HepG2 (cell line): ENCODE measurements at regions not wholly inside any gene's neighbourhood (a gene's known extent, or its start where the extent isn't known, plus 50 kb on each side); places are given as distances from the start of the nearest gene placed in this dataset.

ENCODE experiments used
- ATAC-seq: fragments of 200-7000 bp; cut with Tn5 transposase; 3 replicates; pipeline ENCODE4 v1.9.1; 2020; ENCODE audit warnings: mild to moderate bottlenecking, moderate library complexity
- BruUV-seq: library from RNA; stranded (reverse); fragments of 400-500 nt; replicated peaks from 2 replicates; lab custom pipeline; 2021; lab: Mats Ljungman, UMichigan
- CTCF ChIA-PET: fragments of 300-600 bp; formaldehyde crosslinking; extraction: SDS; loops from one replicate; lab custom pipeline; 2021; ENCODE audit warnings: low total read pairs, inconsistent platforms, low intra/inter-chr PET ratio; lab: Yijun Ruan, JAX
- POLR2A ChIA-PET: fragments of 350-600 bp; sonication (Branson Sonifier 250); formaldehyde crosslinking; loops from one replicate; lab custom pipeline; 2020; ENCODE audit warnings: antibody characterized with exemption, inconsistent platforms; lab: Yijun Ruan, JAX
- DNase-seq: peaks from one replicate; pipeline ENCODE4 v3.0.0-alpha.2; 2015; ENCODE audit warnings: low spot score
- FAIRE-seq: peaks from 3 replicates; lab custom pipeline; 2011; peaks lifted over from hg19 to GRCh38; lab: Jason Lieb, UNC
- H2AFZ ChIP-seq: one replicate; pipeline ENCODE4 v1.6.1; 2011; ENCODE audit warnings: low read length, inconsistent platforms
- H3K27ac ChIP-seq: fragments of 300-600 bp; 3 replicates; pipeline ENCODE4 v1.8.0; 2011; ENCODE audit warnings: mixed run types, mild to moderate bottlenecking, mixed read lengths, low read length, inconsistent platforms; ENCODE audit not compliant: insufficient read depth; ENCODE audit errors: extremely low read length
- H3K27me3 ChIP-seq, 2 experiments: fragments of 200-600 bp in 1 of 2; 2 replicates in 1 of 2; 3 replicates in 1 of 2; pipeline versions ENCODE4 v1.6.0 to v1.8.0; 2011; ENCODE audit warnings: low read length in 2 of 2, mild to moderate bottlenecking in 2 of 2, moderate library complexity in 2 of 2, inconsistent platforms in 1 of 2; ENCODE audit not compliant: insufficient read depth in 2 of 2, control insufficient read depth in 1 of 2
- H3K36me3 ChIP-seq, 2 experiments: fragments of 200-600 bp in 1 of 2; replicated peaks in 1 of 2; 2 replicates in 1 of 2; 3 replicates in 1 of 2; pipeline versions ENCODE4 v1.5.1 to v1.8.0; 2011; ENCODE audit warnings: low read length in 2 of 2, inconsistent platforms in 1 of 2; ENCODE audit not compliant: insufficient read depth in 2 of 2, control insufficient read depth in 1 of 2
- H3K4me1 ChIP-seq: 2 replicates; pipeline ENCODE4 v1.5.1; 2012; ENCODE audit warnings: low read length, inconsistent platforms; ENCODE audit not compliant: insufficient read depth
- H3K4me2 ChIP-seq: 2 replicates; pipeline ENCODE4 v1.6.0; 2011; ENCODE audit warnings: low read depth, low read length, inconsistent platforms
- H3K4me3 ChIP-seq, 3 experiments: fragments of 200-600 bp in 1 of 3; sonication (generic), shearing (Covaris generic) in 1 of 3; replicated peaks in 1 of 3; 2 replicates each; pipeline ENCODE4 v1.5.1; 2011 to 2016; ENCODE audit warnings: low read length in 3 of 3, inconsistent platforms in 2 of 3, low read depth in 2 of 3, mild to moderate bottlenecking in 2 of 3, control low read depth in 1 of 3, mixed read lengths in 1 of 3; ENCODE audit not compliant: insufficient read depth in 1 of 3
- H3K79me2 ChIP-seq: one replicate; pipeline ENCODE4 v1.6.1; 2011; ENCODE audit warnings: low read length, inconsistent platforms; ENCODE audit not compliant: insufficient read depth
- H3K9ac ChIP-seq: 2 replicates; pipeline ENCODE4 v1.6.0; 2011; ENCODE audit warnings: mild to moderate bottlenecking, low read depth, low read length, inconsistent platforms; ENCODE audit not compliant: insufficient read depth
- H3K9me3 ChIP-seq: 2 replicates; pipeline ENCODE4 v1.5.1; 2012; ENCODE audit warnings: mild to moderate bottlenecking, low read length
- H4K20me1 ChIP-seq: 2 replicates; pipeline ENCODE4 v1.6.0; 2011; ENCODE audit warnings: inconsistent platforms, mild to moderate bottlenecking, low read length, moderate library complexity; ENCODE audit not compliant: insufficient read depth
- ARNT ChIP-seq: fragments of 450-650 bp; IDR thresholded peaks from 2 replicates; pipeline ENCODE4 v1.6.1; 2017
- BCL6 ChIP-seq: IDR thresholded peaks from 2 replicates; pipeline ENCODE4 v1.6.1; 2016; ENCODE audit warnings: missing genetic modification reagents, missing compliant biosample characterization
- HNF4A ChIP-seq: sonication (generic); formaldehyde crosslinking; IDR thresholded peaks from 2 replicates; pipeline ENCODE4 v1.4.0; 2020; ENCODE audit warnings: missing genetic modification reagents
- KLF9 ChIP-seq: IDR thresholded peaks from 2 replicates; pipeline ENCODE4 v1.6.1; 2016; ENCODE audit warnings: low read depth
- RFXAP ChIP-seq: sonication (generic); formaldehyde crosslinking; IDR thresholded peaks from 2 replicates; pipeline ENCODE4 v1.4.0; 2020; ENCODE audit warnings: missing genetic modification reagents, borderline replicate concordance
- SIN3B ChIP-seq: fragments of 150-350 bp; IDR thresholded peaks from 2 replicates; pipeline ENCODE4 v1.6.1; 2014; ENCODE audit warnings: low read length
- SOX13 ChIP-seq, 3 experiments: fragments of 450-650 bp in 1 of 3; sonication (generic) in 1 of 3; formaldehyde crosslinking in 1 of 3; IDR thresholded peaks in 2 of 3; conservative IDR thresholded peaks in 1 of 3; 2 replicates each; pipeline versions ENCODE4 v1.5.0 to v1.6.1; 2016 to 2020; ENCODE audit warnings: antibody characterized with exemption in 1 of 3, mild to moderate bottlenecking in 1 of 3, missing compliant biosample characterization in 1 of 3, missing genetic modification reagents in 1 of 3, moderate library complexity in 1 of 3
- ZFP36L2 ChIP-seq: sonication (generic); formaldehyde crosslinking; IDR thresholded peaks from 2 replicates; pipeline ENCODE4 v1.4.0; 2020; ENCODE audit warnings: missing genetic modification reagents
- ZFP37 ChIP-seq: sonication (generic); formaldehyde crosslinking; IDR thresholded peaks from 2 replicates; pipeline ENCODE4 v1.4.0; 2020; ENCODE audit warnings: missing genetic modification reagents, borderline replicate concordance
- ZMAT3 ChIP-seq: sonication (generic); formaldehyde crosslinking; conservative IDR thresholded peaks from 2 replicates; pipeline ENCODE4 v1.7.0; 2021; ENCODE audit warnings: missing genetic modification reagents
- ZNF629 ChIP-seq: sonication (generic); formaldehyde crosslinking; conservative IDR thresholded peaks from 2 replicates; pipeline ENCODE4 v1.5.0; 2020; ENCODE audit warnings: missing genetic modification reagents
- ZSCAN9 ChIP-seq: IDR thresholded peaks from 2 replicates; pipeline ENCODE4 v1.6.1; 2016; ENCODE audit warnings: borderline replicate concordance
- WGBS: methylation state at CpG from one replicate; pipeline ENCODE4 v1.1.6; 2017; ENCODE audit warnings: low lambda C conversion rate; 5-methylcytosine and 5-hydroxymethylcytosine counted together
- in situ Hi-C: cut with HindIII; loops from 2 replicates; pipeline ENCODE4 v1.10.0; 2017; ENCODE audit warnings: low pct_unique_long_range_greater_than_20kb; ENCODE audit not compliant: extremely low pct_ligation_motif_present
- intact Hi-C: fragments of 100-400 bp; cut with micrococcal nuclease; formaldehyde crosslinking; loops from one replicate; pipeline ENCODE4 v1.10.0; 2022; ENCODE audit not compliant: unreplicated experiment

DNA sequence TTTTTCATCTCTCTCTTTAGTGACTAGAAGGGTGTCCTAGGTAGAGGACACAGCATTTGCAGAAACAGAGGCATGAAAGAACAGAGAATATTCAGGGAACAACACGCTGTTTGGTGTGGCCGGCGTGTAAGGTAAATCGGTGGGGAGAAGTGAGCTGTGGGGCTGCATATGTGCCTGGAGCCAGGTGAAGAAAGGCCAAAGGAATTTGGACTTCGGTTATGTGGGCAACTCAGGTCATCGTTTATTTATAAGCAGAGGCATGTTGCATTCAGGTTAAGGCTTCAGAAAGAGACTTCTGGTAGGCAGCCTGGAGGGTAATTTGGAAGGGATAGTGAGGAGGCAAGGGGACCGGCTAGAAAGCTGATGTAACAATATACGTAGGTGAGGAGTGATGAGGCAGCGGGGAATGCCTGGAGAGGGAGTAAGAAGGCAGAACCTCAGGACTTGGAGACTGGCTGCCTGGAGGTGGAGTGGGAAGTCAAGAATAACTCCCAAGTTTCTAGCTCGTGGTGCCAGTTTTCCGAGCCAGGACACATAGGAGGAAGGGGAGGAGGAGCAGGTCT, 64.1 kb upstream of the ACOT11 start:
- no peak for DNase-seq
- POLR2A ChIA-PET = no interaction called here
- 6% methylated on average over 11 of the region's 11 CpGs for WGBS
- Histone ChIP-seq H2AFZ (no peak overlapping the region), H3K79me2 (no peaks in the 10 kb centered on the region), H3K4me1 (peaks cover 74% of the 10 kb centered on the region), H3K36me3 (no peaks in the 10 kb centered on the region), H3K4me3 (no peak overlapping the region), H3K27ac (no peak overlapping the region), H4K20me1 (no peaks in the 10 kb centered on the region), H3K27me3 (peaks cover 1 to 15% of the 10 kb centered on the region in 2 experiments; a peak in 1 of 5 replicates), H3K9ac (no peak overlapping the region), H3K9me3 (no peaks in the 10 kb centered on the region), H3K4me2 (peak overlapping the region; percentile 46)
- CTCF ChIA-PET = no interaction called here
- intact Hi-C loops (no loop called here), in situ Hi-C loops (loop anchor here (10.0 kb wide), 1 partner anchor 169 kb away; no protein-coding TSS in a partner anchor)
- no TSS peak for BruUV-seq
- FAIRE-seq = no peak
- TF ChIP-seq HNF4A (CRISPR knock-in tag) (peak; percentile 34; the same call in 1 of the 2 replicates), ZSCAN9 (CRISPR knock-in tag) (no peak), RFXAP (CRISPR knock-in tag) (no peak), ZFP37 (CRISPR knock-in tag) (no peak), ARNT (no peak)
- ATAC-seq = no peak

DNA sequence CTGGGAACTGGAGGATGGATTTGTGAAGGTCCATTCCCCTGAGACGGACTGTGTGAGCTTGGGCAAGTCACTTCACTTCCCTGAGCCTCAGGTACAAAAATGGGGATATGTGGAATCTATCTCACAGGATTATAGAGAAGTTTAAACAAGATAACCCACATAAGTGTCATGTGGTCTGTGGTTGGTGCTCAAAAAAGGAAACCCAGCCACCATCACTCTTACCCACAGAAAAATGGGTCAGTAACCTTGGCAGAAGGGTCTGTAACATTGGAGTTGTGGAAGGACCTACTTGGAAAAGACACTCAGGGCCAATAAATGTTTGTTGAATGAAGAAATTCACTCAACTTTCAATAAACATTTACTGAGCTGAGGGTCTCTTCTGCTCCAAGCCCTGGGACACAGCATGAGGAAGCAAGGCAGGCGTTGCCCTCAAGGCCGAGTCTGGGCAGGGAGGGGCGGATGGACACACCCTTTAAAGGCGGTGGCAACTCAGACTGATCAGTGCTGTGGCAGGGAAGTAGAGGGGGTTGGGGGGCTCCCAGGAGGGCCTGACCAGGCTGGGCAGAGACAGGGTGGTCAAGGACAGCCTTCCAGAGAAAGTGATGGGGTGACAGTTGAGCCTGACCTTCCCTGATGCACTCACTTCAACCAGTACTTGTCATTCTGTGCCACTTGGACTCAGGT, 66.7 kb upstream of the ACOT11 start:
- Histone ChIP-seq H2AFZ (no peak overlapping the region), H3K36me3 (no peaks in the 10 kb centered on the region), H3K9ac (no peak overlapping the region), H3K27ac (no peak overlapping the region), H3K4me2 (no peak overlapping the region), H3K9me3 (no peaks in the 10 kb centered on the region), H4K20me1 (no peaks in the 10 kb centered on the region), H3K4me3 (no peak overlapping the region), H3K4me1 (peaks cover 57% of the 10 kb centered on the region), H3K27me3 (peaks cover 1 to 30% of the 10 kb centered on the region in 2 experiments; a peak in 3 of 5 replicates), H3K79me2 (no peaks in the 10 kb centered on the region)
- no peak for TF ChIP-seq SIN3B
- no peak for TF ChIP-seq ZMAT3 (CRISPR knock-in tag)
- TF ChIP-seq KLF9 (CRISPR knock-in tag) = no peak
- 0 out of 2 replicates have a peak, but pooled peaks have one; percentile 27 for TF ChIP-seq ZNF629
- no peak for TF ChIP-seq ZFP36L2 (CRISPR knock-in tag)
- TF ChIP-seq SOX13 (IDR thresholded peaks at IDR 0.05) = no peak
- no peak for TF ChIP-seq SOX13 (CRISPR knock-in tag; conservative IDR thresholded peaks at IDR 0.05 in 1 of 2, IDR thresholded peaks at IDR 0.05 in 1 of 2)
- TF ChIP-seq BCL6 (CRISPR knock-in tag) = no peak
- no peak for DNase-seq
- intact Hi-C loops (no loop called here), in situ Hi-C loops (loop anchor here (10.0 kb wide), 1 partner anchor 167 kb away; no protein-coding TSS in a partner anchor)
- ChIA-PET POLR2A (no interaction called here), CTCF (no interaction called here)
- WGBS = 71% methylated on average over 5 of the region's 5 CpGs
- no peak for ATAC-seq
- FAIRE-seq = no peak
- BruUV-seq = no TSS peak
